Pons (tissue), 1 donor: ENCODE measurements at regions not wholly inside any gene's neighbourhood (a gene's known extent, or its start where the extent isn't known, plus 50 kb on each side); places are given as distances from the start of the nearest gene placed in this dataset.
"Not testable (repeated sequence)": the region's sequence is repeated elsewhere in the genome, so short reads cannot be mapped to it uniquely, and the experiment has no call there.

Experiments
- DNase-seq: peaks from one replicate; pipeline ENCODE4 v3.0.0-alpha.2; 2016; ENCODE audit warnings: low spot score

- no peak for DNase-seq
Measured at GRCh38 chr9:75775966-75776691, 114.3 kb upstream of the PCSK5 start.

DNA sequence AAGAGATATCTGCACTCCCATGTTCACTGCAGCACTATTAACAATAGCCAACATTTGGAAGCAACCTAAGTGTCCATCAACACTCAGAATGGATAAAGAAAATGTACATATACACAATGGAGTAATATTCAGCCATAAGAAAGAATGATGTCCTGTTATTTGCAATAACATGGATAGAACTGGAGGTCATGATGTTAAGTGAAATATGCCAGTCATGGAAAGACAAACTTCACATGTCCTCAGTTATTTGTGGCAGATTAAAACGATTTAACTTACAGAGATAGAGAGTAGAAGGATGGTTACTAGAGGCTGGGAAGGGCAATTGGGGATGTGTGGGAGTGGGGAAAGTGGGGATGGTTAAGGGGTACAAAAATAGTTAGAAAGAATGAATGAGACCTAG, 110.3 kb upstream of the PCSK5 start:
- no peak for DNase-seq

DNA sequence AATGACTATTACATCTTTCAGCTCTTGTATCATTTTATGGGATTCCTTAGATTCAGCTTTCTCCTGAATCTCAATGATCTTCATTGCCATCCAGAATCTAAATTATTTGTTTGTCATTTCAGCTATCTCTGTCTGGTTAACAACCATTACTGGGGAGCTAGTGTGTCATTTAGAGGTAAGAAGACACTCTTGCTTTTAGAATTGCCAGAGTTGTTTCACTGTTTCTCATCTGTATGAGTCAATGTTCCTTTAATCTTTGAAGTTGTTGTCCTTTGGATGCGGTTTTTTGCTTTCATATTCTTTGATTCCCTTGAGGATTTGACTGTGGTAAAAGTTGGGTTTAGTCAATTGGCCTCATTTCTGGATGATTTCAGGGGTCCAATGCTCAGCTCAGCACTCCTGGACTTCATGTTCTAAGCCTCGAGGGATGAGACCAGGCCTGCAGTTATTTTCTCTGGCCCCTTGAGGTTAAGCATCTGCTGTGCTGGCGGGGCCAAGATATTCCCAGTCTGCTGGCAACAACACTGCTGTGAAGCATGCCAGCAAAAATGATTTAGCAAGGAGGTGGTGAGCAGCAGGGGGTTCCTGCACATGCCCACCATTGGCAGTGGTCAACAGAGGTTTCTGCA, 102.4 kb upstream of the PCSK5 start:
- DNase-seq = peak; percentile 13

DNA sequence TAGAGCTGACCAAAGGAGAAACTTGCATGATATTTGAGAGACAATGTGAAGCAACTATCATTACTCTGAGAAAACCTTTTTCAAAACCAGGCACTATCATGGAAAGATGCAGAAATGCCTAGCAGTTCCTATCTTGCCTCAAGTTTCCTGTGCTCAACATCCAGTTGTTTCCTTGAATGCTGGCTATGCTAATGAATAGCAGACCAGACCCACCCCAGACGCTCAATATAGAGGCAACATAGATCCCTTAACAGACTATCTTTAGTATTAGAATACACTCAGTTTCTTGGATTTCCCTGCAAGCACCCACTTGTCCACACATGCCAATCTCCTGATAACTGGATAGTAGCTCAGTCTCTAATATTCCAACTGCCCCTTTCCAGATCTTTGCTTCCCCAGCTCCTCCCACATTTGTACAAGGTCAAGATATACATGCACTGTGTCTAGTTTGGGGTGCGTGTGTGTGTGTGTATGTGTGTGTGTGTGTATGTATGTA, 93.3 kb upstream of the PCSK5 start:
- DNase-seq = no peak

DNA sequence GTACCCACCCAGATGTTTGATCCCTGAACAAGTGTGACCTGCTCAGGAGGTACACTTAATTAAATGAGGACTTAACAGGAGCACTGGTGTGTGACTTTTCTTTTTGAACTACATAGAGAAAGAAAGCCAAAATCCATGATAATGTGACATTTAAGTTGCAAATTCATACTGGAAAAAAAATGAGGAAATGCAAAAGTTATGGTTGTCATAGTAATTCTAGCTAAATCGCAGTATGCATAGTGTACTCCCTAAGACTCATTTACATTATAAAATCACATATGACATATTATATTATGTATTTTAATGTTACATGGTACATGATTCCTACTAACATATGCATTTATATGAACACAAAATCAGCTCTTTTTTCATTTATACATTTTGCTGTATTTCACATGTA, 92.0 kb upstream of the PCSK5 start:
- no peak for DNase-seq

- no peak for DNase-seq
Measured at GRCh38 chr9:75803130-75803529, 87.3 kb upstream of the PCSK5 start.

DNA sequence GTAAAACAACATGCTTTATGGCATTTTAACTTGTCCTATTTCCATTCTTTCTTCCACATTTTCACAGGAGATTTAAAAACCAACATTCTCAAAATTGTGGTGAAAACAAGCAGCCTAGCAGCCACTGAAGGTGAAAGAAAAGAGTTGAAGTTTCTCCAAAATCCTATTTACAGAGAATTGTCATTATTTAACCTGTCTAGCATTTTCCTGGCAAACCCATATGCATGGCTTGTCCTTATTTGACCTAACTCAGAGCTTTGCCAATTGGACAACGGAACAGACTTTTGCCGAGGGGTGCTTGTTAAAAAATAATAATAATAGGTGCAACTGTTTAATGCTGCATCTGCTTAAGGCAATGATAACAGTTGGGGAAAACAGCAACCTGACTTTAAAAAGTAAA, 80.4 kb upstream of the PCSK5 start:
- DNase-seq = peak; percentile 18

GRCh38 chr9:75811692-75812091, 78.8 kb upstream of the PCSK5 start:
- DNase-seq = no peak

DNA sequence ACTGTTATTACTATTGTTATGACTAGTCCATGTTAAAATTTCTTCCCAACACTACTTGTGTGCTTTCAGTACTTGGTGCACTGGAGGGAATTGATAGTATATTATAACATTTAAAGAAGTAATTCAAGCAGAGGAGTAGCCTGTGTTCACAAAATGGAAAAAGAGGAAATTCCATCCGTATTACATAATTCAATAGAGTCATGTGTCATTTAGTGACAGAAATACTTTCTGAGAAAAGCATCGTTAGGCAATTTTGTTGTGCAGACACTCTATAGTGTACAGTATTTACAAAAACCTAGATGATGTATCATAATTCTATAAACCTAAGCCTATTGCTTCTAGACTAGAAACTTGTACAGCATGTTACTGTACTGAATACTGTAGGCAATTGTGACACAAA, 78.3 kb upstream of the PCSK5 start:
- no peak for DNase-seq

GRCh38 chr9:75814667-75815066, 75.8 kb upstream of the PCSK5 start:
- no peak for DNase-seq

DNA sequence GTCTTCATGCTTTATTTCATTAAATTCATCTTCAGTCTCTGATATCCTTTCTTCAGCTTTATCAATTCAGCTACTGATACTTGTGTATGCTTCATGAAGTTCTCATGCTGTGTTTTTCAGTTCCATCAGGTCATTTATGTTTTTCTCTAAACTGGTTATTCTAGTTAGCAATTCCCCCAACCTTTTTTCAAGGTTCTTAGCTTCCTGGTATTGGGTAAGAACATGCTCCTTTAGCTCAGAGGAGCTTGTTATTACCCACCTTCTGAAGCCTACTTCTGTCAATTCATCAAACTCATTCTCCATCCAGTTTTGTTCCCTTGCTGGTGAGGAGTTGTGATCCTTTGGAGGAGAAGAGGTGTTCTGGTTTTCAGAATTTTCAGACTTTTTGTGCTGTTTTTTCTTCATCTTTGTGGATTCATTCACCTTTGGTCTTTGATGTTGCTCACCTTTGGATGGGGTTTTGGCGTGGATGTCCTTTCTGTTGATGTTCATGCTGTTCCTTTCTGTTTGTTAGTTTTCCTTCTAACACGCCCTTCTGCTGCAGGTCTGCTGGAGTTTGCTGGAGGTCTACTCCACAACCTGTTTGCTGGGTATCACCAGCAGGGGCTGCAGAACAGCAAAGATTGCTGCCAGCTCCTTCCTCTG, 69.9 kb upstream of the PCSK5 start:
- not testable (repeated sequence) for DNase-seq

DNA sequence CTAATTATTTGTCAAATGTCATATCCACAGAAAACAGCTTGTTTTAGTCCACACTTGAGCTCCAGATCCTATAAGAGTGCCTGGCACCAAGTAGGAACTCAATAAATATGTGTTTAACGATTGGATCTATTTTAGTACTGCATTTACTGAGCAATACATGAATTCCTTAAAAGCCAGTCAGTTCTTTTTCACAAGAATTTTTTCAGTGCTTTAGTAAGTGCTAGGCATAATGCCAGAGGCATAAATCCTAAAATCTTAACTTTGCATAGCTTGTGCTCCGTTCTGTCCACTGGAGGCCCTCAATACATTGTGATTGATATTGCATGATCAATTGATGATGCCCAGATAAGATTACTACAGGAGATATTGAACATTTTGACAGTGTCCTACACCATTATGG, 67.3 kb upstream of the PCSK5 start:
- DNase-seq = no peak

GRCh38 chr9:75824816-75825568, 65.5 kb upstream of the PCSK5 start:
- DNase-seq = peak; percentile 22

DNA sequence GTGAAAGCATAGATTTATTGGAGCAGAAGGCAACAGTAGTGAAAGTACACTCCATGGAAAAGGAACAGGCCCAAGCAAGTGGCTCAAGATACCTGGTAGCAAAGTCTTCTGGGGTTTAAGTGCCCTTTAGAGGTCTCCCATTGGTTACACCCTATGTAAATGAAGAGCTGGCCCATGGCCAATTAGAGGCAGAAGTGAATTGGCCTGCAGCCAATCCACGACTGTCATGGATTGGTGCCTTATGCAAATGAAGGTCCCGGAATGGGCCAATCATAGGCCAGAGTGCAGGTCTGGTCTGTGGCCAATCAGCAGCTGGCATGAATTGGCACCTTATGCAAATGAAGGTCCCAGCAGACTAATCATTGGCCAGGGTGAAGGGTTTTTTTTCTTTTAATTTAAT, 64.2 kb upstream of the PCSK5 start:
- no peak for DNase-seq

DNA sequence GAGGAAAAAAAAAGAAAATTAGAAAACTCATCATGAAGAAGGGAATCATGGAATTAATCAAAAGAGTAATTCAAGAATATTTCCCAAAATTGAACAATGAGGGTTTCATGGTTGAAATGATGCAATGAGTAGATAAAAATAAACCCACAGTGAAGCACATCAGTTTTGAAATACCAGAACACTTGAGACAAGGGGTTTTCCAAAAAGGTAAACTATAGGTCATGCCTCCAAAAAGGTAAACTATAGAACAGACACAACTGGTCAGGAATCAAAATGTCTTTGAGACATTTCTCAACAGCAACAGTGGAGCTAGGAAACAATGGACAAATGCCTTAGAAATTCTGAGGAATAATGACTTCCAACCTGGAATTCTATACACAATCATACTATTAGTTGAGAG, 60.2 kb upstream of the PCSK5 start:
- no peak for DNase-seq

- DNase-seq = no peak
Measured at GRCh38 chr9:75833778-75834177, 56.7 kb upstream of the PCSK5 start.

- DNase-seq = no peak
Measured at GRCh38 chr9:75834878-75835277, 55.6 kb upstream of the PCSK5 start.
